MCF 10A (cell line): ENCODE measurements at regions not wholly inside any gene's neighbourhood (a gene's known extent, or its start where the extent isn't known, plus 50 kb on each side); places are given as distances from the start of the nearest gene placed in this dataset.

Source experiments
- BruUV-seq: library from RNA; stranded (reverse); fragments of 400-500 nt; replicated peaks from 2 replicates; lab custom pipeline; 2021; lab: Mats Ljungman, UMichigan
- CTCF ChIA-PET: fragments of 300-600 bp; sonication (Branson Sonifier 250); formaldehyde crosslinking; extraction: SDS; loops from one replicate; lab custom pipeline; 2021; ENCODE audit warnings: antibody characterized with exemption, inconsistent platforms; lab: Yijun Ruan, JAX
- POLR2A ChIA-PET: fragments of 300-600, 350-650 bp; sonication (Branson Sonifier 250); formaldehyde crosslinking; extraction: SDS; loops from one replicate; lab custom pipeline; 2020; ENCODE audit warnings: antibody characterized with exemption, inconsistent platforms; lab: Yijun Ruan, JAX
- DNase-seq: peaks from one replicate; pipeline ENCODE4 v3.0.0-alpha.2; 2018; ENCODE audit not compliant: unreplicated experiment
- H3K27ac Mint-ChIP-seq: one replicate; pipeline ENCODE4 v1.8.0; 2022; ENCODE audit warnings: mild to moderate bottlenecking, low read depth, mixed read lengths; ENCODE audit not compliant: unreplicated experiment
- H3K27me3 Mint-ChIP-seq: one replicate; pipeline ENCODE4 v1.8.0; 2022; ENCODE audit warnings: mixed read lengths; ENCODE audit not compliant: insufficient read depth, unreplicated experiment
- H3K36me3 Mint-ChIP-seq: one replicate; pipeline ENCODE4 v1.8.0; 2022; ENCODE audit warnings: mild to moderate bottlenecking, moderate library complexity, mixed read lengths; ENCODE audit not compliant: insufficient read depth, unreplicated experiment
- H3K4me1 Mint-ChIP-seq: one replicate; pipeline ENCODE4 v1.8.0; 2022; ENCODE audit warnings: mixed read lengths; ENCODE audit not compliant: insufficient read depth, unreplicated experiment
- H3K4me3 Mint-ChIP-seq: one replicate; pipeline ENCODE4 v1.8.0; 2022; ENCODE audit warnings: mild to moderate bottlenecking, moderate library complexity, mixed read lengths; ENCODE audit not compliant: unreplicated experiment
- H3K9me3 Mint-ChIP-seq: one replicate; pipeline ENCODE4 v1.8.0; 2022; ENCODE audit warnings: mixed read lengths; ENCODE audit not compliant: unreplicated experiment
- intact Hi-C: fragments of 100-400 bp; cut with micrococcal nuclease; formaldehyde crosslinking; loops from 2 replicates; pipeline ENCODE4 v1.14.1; 2022
- TF ChIP-seq, protein P1 (sequence below): fragments of 200-600 bp; IDR thresholded peaks from one replicate; pipeline ENCODE4 v1.8.0; 2022; ENCODE audit warnings: antibody characterized with exemption, mild to moderate bottlenecking; ENCODE audit not compliant: unreplicated experiment

DNA sequence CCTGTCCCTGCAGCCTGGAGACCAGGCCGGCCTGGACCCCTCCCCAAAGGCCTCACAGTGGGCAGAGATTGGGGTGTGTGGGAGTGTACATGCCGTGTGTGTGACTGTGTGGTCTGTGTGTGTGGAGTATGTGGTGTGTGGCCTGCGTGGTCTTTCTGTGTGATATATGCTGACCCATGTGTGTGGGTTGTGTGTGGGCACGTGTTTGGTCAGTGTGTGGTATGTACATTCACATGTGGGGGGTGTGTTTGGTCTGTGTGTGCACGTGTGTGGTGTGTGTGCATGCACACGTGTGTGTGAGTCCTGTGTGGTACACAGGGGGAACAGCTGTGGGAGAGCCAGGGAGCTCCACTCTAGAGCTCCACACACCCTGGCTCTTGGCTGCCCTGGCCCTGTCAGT, 1185.1 kb downstream of the BRD1 start:
- H3K27me3 Mint-ChIP-seq = no peaks in the 10 kb centered on the region
- TF ChIP-seq, protein P1, sequence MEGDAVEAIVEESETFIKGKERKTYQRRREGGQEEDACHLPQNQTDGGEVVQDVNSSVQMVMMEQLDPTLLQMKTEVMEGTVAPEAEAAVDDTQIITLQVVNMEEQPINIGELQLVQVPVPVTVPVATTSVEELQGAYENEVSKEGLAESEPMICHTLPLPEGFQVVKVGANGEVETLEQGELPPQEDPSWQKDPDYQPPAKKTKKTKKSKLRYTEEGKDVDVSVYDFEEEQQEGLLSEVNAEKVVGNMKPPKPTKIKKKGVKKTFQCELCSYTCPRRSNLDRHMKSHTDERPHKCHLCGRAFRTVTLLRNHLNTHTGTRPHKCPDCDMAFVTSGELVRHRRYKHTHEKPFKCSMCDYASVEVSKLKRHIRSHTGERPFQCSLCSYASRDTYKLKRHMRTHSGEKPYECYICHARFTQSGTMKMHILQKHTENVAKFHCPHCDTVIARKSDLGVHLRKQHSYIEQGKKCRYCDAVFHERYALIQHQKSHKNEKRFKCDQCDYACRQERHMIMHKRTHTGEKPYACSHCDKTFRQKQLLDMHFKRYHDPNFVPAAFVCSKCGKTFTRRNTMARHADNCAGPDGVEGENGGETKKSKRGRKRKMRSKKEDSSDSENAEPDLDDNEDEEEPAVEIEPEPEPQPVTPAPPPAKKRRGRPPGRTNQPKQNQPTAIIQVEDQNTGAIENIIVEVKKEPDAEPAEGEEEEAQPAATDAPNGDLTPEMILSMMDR = no peak
- peaks cover 12% of the 10 kb centered on the region for H3K9me3 Mint-ChIP-seq

DNA sequence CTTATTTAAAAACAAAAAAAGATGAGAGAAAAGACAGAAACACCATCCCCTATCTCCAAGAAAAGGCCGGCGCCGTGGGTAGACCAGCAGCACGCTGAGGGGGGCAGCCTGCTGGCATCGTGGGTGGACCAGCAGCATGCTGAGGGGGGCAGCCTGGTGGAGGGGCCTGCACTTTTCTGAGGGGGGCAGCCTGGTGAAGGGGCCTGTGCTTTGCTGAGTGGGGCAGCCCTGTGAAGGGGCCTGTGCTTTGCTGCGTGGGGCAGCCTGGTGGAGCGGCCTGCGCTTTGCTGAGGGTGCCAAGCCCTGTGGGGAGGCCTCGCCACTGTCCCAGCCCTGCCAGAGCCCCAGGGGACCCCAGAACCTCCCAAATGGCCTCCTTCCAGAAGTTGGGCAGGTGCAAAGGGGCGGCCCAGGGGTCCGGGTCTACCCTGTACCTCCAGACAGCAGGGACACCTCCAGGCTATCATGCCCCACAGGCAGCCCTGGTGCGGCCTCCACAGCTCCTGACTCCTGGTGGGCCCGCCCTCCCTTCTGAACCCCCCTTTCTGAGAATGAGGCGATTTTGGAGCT, 1185.7 kb downstream of the BRD1 start:
- TF ChIP-seq, protein P1 = no peak
- H3K9me3 Mint-ChIP-seq = peaks cover 12% of the 10 kb centered on the region
- no peaks in the 10 kb centered on the region for H3K36me3 Mint-ChIP-seq
- DNase-seq = no peak
- no peak overlapping the region for H3K27ac Mint-ChIP-seq
- no peak overlapping the region for H3K4me3 Mint-ChIP-seq
- ChIA-PET CTCF (no interaction called here), POLR2A (no interaction called here)
- no peaks in the 10 kb centered on the region for H3K4me1 Mint-ChIP-seq
- no TSS peak for BruUV-seq
- intact Hi-C loops = no loop called here
- H3K27me3 Mint-ChIP-seq = no peaks in the 10 kb centered on the region

More for the DNA sequence above, 1185.1 kb downstream of the BRD1 start:
- intact Hi-C loops = no loop called here
- Mint-ChIP-seq H3K36me3 (no peaks in the 10 kb centered on the region), H3K27ac (no peak overlapping the region), H3K4me1 (no peaks in the 10 kb centered on the region), H3K4me3 (no peak overlapping the region)
- ChIA-PET POLR2A (no interaction called here), CTCF (no interaction called here)
- no peak for DNase-seq
- BruUV-seq = no TSS peak

DNA sequence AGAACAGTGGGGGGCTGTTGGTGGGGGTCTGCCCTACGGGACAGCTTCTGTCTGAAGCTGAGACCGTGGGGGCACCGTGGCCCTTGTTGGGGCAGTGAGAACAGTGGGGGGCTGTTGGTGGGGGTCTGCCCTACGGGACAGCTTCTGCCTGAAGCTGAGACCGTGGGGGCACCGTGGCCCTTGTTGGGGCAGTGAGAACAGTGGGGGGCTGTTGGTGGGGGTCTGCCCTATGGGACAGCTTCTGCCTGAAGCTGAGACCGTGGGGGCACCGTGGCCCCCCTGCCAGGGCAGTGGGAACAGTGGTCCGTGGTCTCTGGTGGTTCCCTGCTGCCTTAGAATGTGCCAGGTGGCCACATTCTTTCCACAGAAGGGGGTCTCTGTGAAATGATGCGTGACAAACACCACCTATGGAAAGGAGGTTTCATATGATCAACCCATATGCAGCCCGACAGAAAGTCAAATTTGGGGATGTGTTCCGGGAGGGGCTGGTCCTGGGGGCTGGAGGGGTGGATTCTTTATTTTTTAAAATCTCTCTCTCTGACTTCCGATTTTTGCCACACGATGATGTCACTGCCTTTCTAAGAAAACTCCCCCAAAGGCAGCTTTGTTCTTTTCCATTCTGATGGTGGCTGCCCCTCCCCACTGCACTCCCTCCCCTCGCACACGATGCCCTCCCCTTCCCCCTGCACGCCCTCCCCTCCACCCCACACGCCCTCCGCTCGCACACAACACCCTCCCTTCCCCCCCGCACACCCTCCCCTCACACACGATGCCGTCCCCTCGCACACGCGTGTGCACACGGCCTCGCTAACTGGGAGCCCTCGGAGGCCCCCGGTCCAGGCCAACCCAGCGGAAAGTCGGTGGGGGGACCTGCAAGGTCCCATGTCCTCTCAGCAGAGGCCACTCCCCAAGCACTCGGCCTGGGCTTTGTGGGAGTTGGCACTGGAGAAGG, 1186.5 kb downstream of the BRD1 start:
- BruUV-seq = no TSS peak
- intact Hi-C loops = no loop called here
- H3K27ac Mint-ChIP-seq = no peak overlapping the region
- H3K27me3 Mint-ChIP-seq = no peaks in the 10 kb centered on the region
- CTCF ChIA-PET = no interaction called here
- H3K4me1 Mint-ChIP-seq = no peaks in the 10 kb centered on the region
- no peaks in the 10 kb centered on the region for H3K36me3 Mint-ChIP-seq
- H3K9me3 Mint-ChIP-seq = peaks cover 12% of the 10 kb centered on the region
- no peak overlapping the region for H3K4me3 Mint-ChIP-seq
- POLR2A ChIA-PET = no interaction called here
- DNase-seq = no peak
- TF ChIP-seq, protein P1 = no peak
